Activated CD8-positive, alpha-beta T cell treated with anti-CD3 and anti-CD28 coated beads for 36 hours (primary cell): ENCODE measurements at regions not wholly inside any gene's neighbourhood (a gene's known extent, or its start where the extent isn't known, plus 50 kb on each side); places are given as distances from the start of the nearest gene placed in this dataset.

ENCODE experiments used
- ATAC-seq: fragments of 200-7000 bp; cut with Tn5 transposase; one replicate; pipeline ENCODE4 v1.10.0; 2021; ENCODE audit warnings: mild to moderate bottlenecking, moderate library complexity
- CTCF ChIA-PET: fragments of 350-600 bp; sonication (Branson Sonifier 250); formaldehyde crosslinking; loops from one replicate; lab custom pipeline; 2021; ENCODE audit warnings: antibody characterized with exemption; lab: Charles Lee
- POLR2A ChIA-PET: fragments of 350-600 bp; sonication (Branson Sonifier 250); formaldehyde crosslinking; loops from one replicate; lab custom pipeline; 2021; ENCODE audit warnings: antibody characterized with exemption; lab: Charles Lee
- DNase-seq: peaks from one replicate; pipeline ENCODE4 v3.0.0-alpha.2; 2020
- H3K27ac Mint-ChIP-seq: one replicate; pipeline ENCODE4 v1.8.0; 2021; ENCODE audit warnings: mild to moderate bottlenecking, mixed read lengths
- H3K27me3 Mint-ChIP-seq: one replicate; pipeline ENCODE4 v1.8.0; 2021; ENCODE audit warnings: mixed read lengths
- H3K36me3 Mint-ChIP-seq: one replicate; pipeline ENCODE4 v1.8.0; 2021; ENCODE audit warnings: low read depth, mixed read lengths
- H3K4me1 Mint-ChIP-seq: one replicate; pipeline ENCODE4 v1.8.0; 2021; ENCODE audit warnings: low read depth, mixed read lengths
- H3K4me3 Mint-ChIP-seq: one replicate; pipeline ENCODE4 v1.8.0; 2021; ENCODE audit warnings: mild to moderate bottlenecking, moderate library complexity, mixed read lengths
- H3K9me3 Mint-ChIP-seq: one replicate; pipeline ENCODE4 v1.8.0; 2021; ENCODE audit warnings: mixed read lengths
- intact Hi-C: fragments of 100-400 bp; cut with micrococcal nuclease; formaldehyde crosslinking; loops from one replicate; pipeline ENCODE4 v1.10.0; 2022
- TF ChIP-seq, protein P1 (sequence below): fragments of 200-600 bp; IDR thresholded peaks from one replicate; pipeline ENCODE4 v1.8.0; 2022; ENCODE audit warnings: antibody characterized with exemption, mild to moderate bottlenecking

GRCh38 chr5:142445266-142445665 is 120.4 kb upstream of the SPRY4 start:
- intact Hi-C loops, result no loop called here
- H3K4me1 Mint-ChIP-seq, result peaks cover 10% of the 10 kb centered on the region
- ATAC-seq (no peak), DNase-seq (no peak)
- H3K36me3 Mint-ChIP-seq, result no peaks in the 10 kb centered on the region
- peaks cover 16% of the 10 kb centered on the region for H3K27me3 Mint-ChIP-seq
- ChIA-PET CTCF (interaction anchor here (1.0 kb wide), 1 partner anchor 26 kb away, joined by 3 read pairs; no protein-coding TSS in a partner anchor), POLR2A (no interaction called here)
- TF ChIP-seq, protein P1, sequence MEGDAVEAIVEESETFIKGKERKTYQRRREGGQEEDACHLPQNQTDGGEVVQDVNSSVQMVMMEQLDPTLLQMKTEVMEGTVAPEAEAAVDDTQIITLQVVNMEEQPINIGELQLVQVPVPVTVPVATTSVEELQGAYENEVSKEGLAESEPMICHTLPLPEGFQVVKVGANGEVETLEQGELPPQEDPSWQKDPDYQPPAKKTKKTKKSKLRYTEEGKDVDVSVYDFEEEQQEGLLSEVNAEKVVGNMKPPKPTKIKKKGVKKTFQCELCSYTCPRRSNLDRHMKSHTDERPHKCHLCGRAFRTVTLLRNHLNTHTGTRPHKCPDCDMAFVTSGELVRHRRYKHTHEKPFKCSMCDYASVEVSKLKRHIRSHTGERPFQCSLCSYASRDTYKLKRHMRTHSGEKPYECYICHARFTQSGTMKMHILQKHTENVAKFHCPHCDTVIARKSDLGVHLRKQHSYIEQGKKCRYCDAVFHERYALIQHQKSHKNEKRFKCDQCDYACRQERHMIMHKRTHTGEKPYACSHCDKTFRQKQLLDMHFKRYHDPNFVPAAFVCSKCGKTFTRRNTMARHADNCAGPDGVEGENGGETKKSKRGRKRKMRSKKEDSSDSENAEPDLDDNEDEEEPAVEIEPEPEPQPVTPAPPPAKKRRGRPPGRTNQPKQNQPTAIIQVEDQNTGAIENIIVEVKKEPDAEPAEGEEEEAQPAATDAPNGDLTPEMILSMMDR, result no peak
- H3K4me3 Mint-ChIP-seq, result no peak overlapping the region
- peaks cover 2% of the 10 kb centered on the region for H3K9me3 Mint-ChIP-seq
- no peak overlapping the region for H3K27ac Mint-ChIP-seq

GRCh38 chr5:142441616-142442015 is 116.8 kb upstream of the SPRY4 start:
- peak; percentile 30 for DNase-seq
- Mint-ChIP-seq H3K27ac (no peak overlapping the region), H3K36me3 (no peaks in the 10 kb centered on the region), H3K4me1 (peaks cover 10% of the 10 kb centered on the region), H3K4me3 (no peak overlapping the region), H3K27me3 (peaks cover 16% of the 10 kb centered on the region), H3K9me3 (no peaks in the 10 kb centered on the region)
- ChIA-PET POLR2A (no interaction called here), CTCF (no interaction called here)
- TF ChIP-seq, protein P1, result no peak
- intact Hi-C loops, result no loop called here
- ATAC-seq, result peak; percentile 39

DNA sequence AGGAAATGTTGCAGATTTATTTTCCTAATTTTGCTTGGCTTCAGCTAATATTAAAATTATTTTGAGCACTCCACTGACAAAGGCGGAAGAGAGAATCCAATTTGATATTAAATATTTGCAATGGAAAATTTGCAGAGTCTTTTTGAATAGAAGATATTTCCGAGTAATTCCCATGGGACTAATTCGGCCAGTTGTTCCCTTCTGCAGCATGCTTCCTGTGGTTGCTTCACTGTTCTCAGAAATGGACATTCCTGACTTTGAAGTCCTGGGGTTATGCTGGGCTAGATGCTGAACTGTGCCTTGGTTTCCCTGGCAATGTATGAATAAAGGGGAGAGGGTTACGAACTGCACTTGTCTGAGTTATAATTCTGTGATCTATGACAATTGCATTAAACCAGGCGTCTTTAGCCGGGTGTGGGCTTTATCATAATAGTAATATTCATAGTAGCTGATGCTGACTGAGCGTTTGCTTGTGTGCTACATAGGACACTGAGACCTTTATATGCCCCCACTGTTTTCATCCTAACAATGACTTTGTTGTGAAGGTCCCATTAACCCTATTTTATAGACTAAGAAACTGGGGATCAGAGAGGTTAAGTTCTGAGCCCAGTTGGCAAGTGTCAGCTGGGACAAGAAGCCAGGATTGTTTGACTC is 114.5 kb upstream of the SPRY4 start:
- TF ChIP-seq, protein P1, result no peak
- CTCF ChIA-PET, result no interaction called here
- no peak for DNase-seq
- no peak overlapping the region for H3K27ac Mint-ChIP-seq
- H3K36me3 Mint-ChIP-seq, result no peaks in the 10 kb centered on the region
- POLR2A ChIA-PET, result no interaction called here
- ATAC-seq, result no peak
- H3K9me3 Mint-ChIP-seq, result no peaks in the 10 kb centered on the region
- intact Hi-C loops, result no loop called here
- H3K4me1 Mint-ChIP-seq, result peaks cover 10% of the 10 kb centered on the region
- no peak overlapping the region for H3K4me3 Mint-ChIP-seq
- peaks cover 16% of the 10 kb centered on the region for H3K27me3 Mint-ChIP-seq

DNA sequence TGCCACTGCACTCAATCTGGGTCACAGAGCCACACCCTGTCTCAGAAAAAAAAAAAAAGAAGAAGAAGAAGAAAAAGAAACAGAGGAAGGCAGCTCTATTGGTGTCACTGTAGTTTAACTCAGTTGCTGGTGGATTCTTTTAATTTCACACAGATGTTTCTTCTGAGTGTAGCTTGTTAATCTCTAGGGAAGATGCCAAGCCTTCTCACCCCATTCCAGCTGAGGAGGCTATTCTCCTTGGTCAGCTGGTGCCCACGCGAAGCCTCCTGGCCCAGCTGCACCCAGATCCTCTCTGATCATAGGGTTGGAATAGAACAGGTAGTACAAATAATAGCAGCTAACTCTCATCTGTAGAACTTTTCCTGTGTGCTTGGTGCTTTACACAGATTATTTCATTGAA is 113.8 kb upstream of the SPRY4 start:
- intact Hi-C loops, result no loop called here
- POLR2A ChIA-PET, result no interaction called here
- TF ChIP-seq, protein P1, result no peak
- Mint-ChIP-seq H3K27me3 (peaks cover 16% of the 10 kb centered on the region), H3K4me3 (no peak overlapping the region), H3K36me3 (no peaks in the 10 kb centered on the region), H3K9me3 (no peaks in the 10 kb centered on the region), H3K27ac (no peak overlapping the region), H3K4me1 (peaks cover 14% of the 10 kb centered on the region)
- DNase-seq (no peak), ATAC-seq (no peak)
- CTCF ChIA-PET, result no interaction called here

- ATAC-seq, result no peak
- Mint-ChIP-seq H3K27me3 (peaks cover 13% of the 10 kb centered on the region), H3K4me3 (no peak overlapping the region), H3K4me1 (peaks cover 24% of the 10 kb centered on the region), H3K27ac (no peak overlapping the region), H3K9me3 (no peaks in the 10 kb centered on the region), H3K36me3 (no peaks in the 10 kb centered on the region)
- CTCF ChIA-PET, result no interaction called here
- intact Hi-C loops, result no loop called here
- POLR2A ChIA-PET, result no interaction called here
- no peak for DNase-seq
- TF ChIP-seq, protein P1, result no peak
These were observed 112.7 kb upstream of the SPRY4 start for GRCh38 chr5:142437563-142437962.
